H1 (cell line): ENCODE measurements at regions not wholly inside any gene's neighbourhood (a gene's known extent, or its start where the extent isn't known, plus 50 kb on each side); places are given as distances from the start of the nearest gene placed in this dataset.

Experiments
- CTCF ChIA-PET: fragments of 300-600 bp; sonication (Branson Sonifier 250); formaldehyde crosslinking; loops from one replicate; lab custom pipeline; 2021; ENCODE audit not compliant: partially characterized antibody; lab: Charles Lee
- POLR2A ChIA-PET: fragments of 300-600 bp; sonication (Branson Sonifier 250); formaldehyde crosslinking; loops from one replicate; lab custom pipeline; 2021; ENCODE audit warnings: inconsistent platforms; ENCODE audit not compliant: partially characterized antibody; lab: Charles Lee
- DNase-seq, 2 experiments: peaks; one replicate each; pipeline versions ENCODE4 v3.0.0 to v3.0.0-alpha.2; 2010 to 2022; ENCODE audit warnings: low spot score in 2 of 2, low read depth in 1 of 2, mixed read lengths in 1 of 2
- FAIRE-seq: peaks from 2 replicates; lab custom pipeline; 2011; peaks lifted over from hg19 to GRCh38; lab: Jason Lieb, UNC
- H2AFZ ChIP-seq: 2 replicates; pipeline ENCODE4 v1.8.1; 2012; ENCODE audit warnings: low read length, inconsistent platforms
- H2AK5ac ChIP-seq: 2 replicates; pipeline ENCODE4 v1.6.1; 2013; ENCODE audit warnings: low read depth, low read length
- H2BK120ac ChIP-seq: replicated peaks from 2 replicates; pipeline ENCODE3; 2013; ENCODE audit warnings: low read depth, low read length, inconsistent platforms
- H2BK12ac ChIP-seq: 2 replicates; pipeline ENCODE4 v1.6.1; 2013; ENCODE audit warnings: low read depth, low read length
- H2BK15ac ChIP-seq: 2 replicates; pipeline ENCODE4 v1.6.1; 2013; ENCODE audit warnings: low read length
- H2BK20ac ChIP-seq: 2 replicates; pipeline ENCODE4 v1.6.1; 2013; ENCODE audit warnings: low read length
- H2BK5ac ChIP-seq: 2 replicates; pipeline ENCODE4 v1.6.1; 2013; ENCODE audit warnings: low read depth, low read length
- H3K14ac ChIP-seq: 2 replicates; pipeline ENCODE4 v1.6.1; 2013; ENCODE audit warnings: inconsistent platforms; ENCODE audit not compliant: insufficient read length
- H3K18ac ChIP-seq: 2 replicates; pipeline ENCODE4 v1.6.1; 2013; ENCODE audit warnings: low read length; ENCODE audit errors: extremely low read depth
- H3K23ac ChIP-seq: 2 replicates; pipeline ENCODE4 v1.6.1; 2013; ENCODE audit warnings: inconsistent platforms; ENCODE audit not compliant: insufficient read length
- H3K23me2 ChIP-seq: 2 replicates; pipeline ENCODE4 v1.6.1; 2013; ENCODE audit warnings: low read depth, low read length
- H3K27ac ChIP-seq: 2 replicates; pipeline ENCODE4 v1.6.1; 2011; ENCODE audit warnings: low read depth, low read length, inconsistent platforms
- H3K27me3 ChIP-seq, 4 experiments: replicated peaks in 1 of 4; 1 replicate in 1 of 4; 2 replicates in 3 of 4; pipeline versions ENCODE4 v1.6.1 to v1.8.1; 2011 to 2013; ENCODE audit warnings: low read length in 3 of 4, mild to moderate bottlenecking in 3 of 4, inconsistent platforms in 2 of 4, mixed read lengths in 2 of 4, moderate library complexity in 1 of 4; ENCODE audit not compliant: control insufficient read depth in 3 of 4, insufficient read depth in 3 of 4; ENCODE audit errors: extremely low read depth in 1 of 4
- H3K36me3 ChIP-seq, 4 experiments: 2 replicates each; pipeline versions ENCODE4 v1.6.1 to v1.8.1; 2011 to 2013; ENCODE audit warnings: mild to moderate bottlenecking in 4 of 4, low read length in 3 of 4, moderate library complexity in 2 of 4, control low read depth in 1 of 4, inconsistent platforms in 1 of 4; ENCODE audit not compliant: insufficient read depth in 4 of 4, control insufficient read depth in 2 of 4
- H3K4ac ChIP-seq: replicated peaks from 2 replicates; pipeline ENCODE3; 2013; ENCODE audit warnings: low read length, low read depth, mixed read lengths, inconsistent platforms; ENCODE audit not compliant: insufficient read length
- H3K4me1 ChIP-seq, 4 experiments: replicated peaks in 1 of 4; 1 replicate in 1 of 4; 2 replicates in 3 of 4; pipeline versions ENCODE4 v1.6.1 to v1.8.1; 2011 to 2013; ENCODE audit warnings: low read length in 3 of 4, inconsistent platforms in 2 of 4, mixed read lengths in 1 of 4; ENCODE audit not compliant: insufficient read depth in 4 of 4, control insufficient read depth in 3 of 4
- H3K4me2 ChIP-seq, 2 experiments: 2 replicates each; pipeline versions ENCODE4 v1.6.1 to v1.8.1; 2011 to 2013; ENCODE audit warnings: low read depth in 2 of 2, low read length in 2 of 2, control low read depth in 1 of 2, inconsistent platforms in 1 of 2, mild to moderate bottlenecking in 1 of 2; ENCODE audit not compliant: insufficient read depth in 1 of 2
- H3K4me3 ChIP-seq, 4 experiments: fragments of 200-600, 300-600 bp in 1 of 4; sonication (generic), shearing (Covaris generic), sonication (Bioruptor Twin) in 1 of 4; 2 replicates each; pipeline versions ENCODE4 v1.5.1 to v1.8.1; 2011 to 2016; ENCODE audit warnings: low read length in 4 of 4, low read depth in 3 of 4, control low read depth in 2 of 4, inconsistent platforms in 2 of 4, mild to moderate bottlenecking in 2 of 4, mixed read lengths in 1 of 4, moderate library complexity in 1 of 4; ENCODE audit not compliant: insufficient read depth in 2 of 4; ENCODE audit errors: extremely low read depth in 1 of 4
- H3K56ac ChIP-seq: replicated peaks from 2 replicates; pipeline ENCODE3; 2013; ENCODE audit warnings: low read depth, mild to moderate bottlenecking, mixed read lengths, low read length, inconsistent platforms; ENCODE audit not compliant: insufficient read length
- H3K79me1 ChIP-seq: 2 replicates; pipeline ENCODE4 v1.6.1; 2013; ENCODE audit warnings: low read depth, low read length, control low read depth
- H3K79me2 ChIP-seq, 2 experiments: 2 replicates each; pipeline versions ENCODE4 v1.6.1 to v1.8.1; 2012 to 2013; ENCODE audit warnings: low read length in 2 of 2, mild to moderate bottlenecking in 2 of 2, inconsistent platforms in 1 of 2; ENCODE audit not compliant: insufficient read depth in 2 of 2, control insufficient read depth in 1 of 2
- H3K9ac ChIP-seq, 4 experiments: replicated peaks in 1 of 4; 1 replicate in 1 of 4; 2 replicates in 3 of 4; pipeline versions ENCODE4 v1.6.1 to v1.8.1; 2011 to 2013; ENCODE audit warnings: low read depth in 3 of 4, low read length in 3 of 4, control low read depth in 2 of 4, mild to moderate bottlenecking in 2 of 4, moderate library complexity in 2 of 4, inconsistent platforms in 1 of 4; ENCODE audit errors: extremely low read depth in 1 of 4
- H3K9me3 ChIP-seq, 2 experiments: 2 replicates each; pipeline versions ENCODE4 v1.6.1 to v1.8.1; 2012 to 2013; ENCODE audit warnings: mild to moderate bottlenecking in 2 of 2, moderate library complexity in 2 of 2, control low read depth in 1 of 2, inconsistent platforms in 1 of 2, low read depth in 1 of 2, low read length in 1 of 2, mixed read lengths in 1 of 2; ENCODE audit not compliant: insufficient read depth in 2 of 2
- H4K20me1 ChIP-seq, 2 experiments: replicated peaks in 1 of 2; 2 replicates each; pipeline versions ENCODE3 to v1.8.1; 2011 to 2013; ENCODE audit warnings: inconsistent platforms in 2 of 2, low read length in 2 of 2, mild to moderate bottlenecking in 1 of 2; ENCODE audit not compliant: insufficient read depth in 2 of 2, control insufficient read depth in 1 of 2
- H4K5ac ChIP-seq: 2 replicates; pipeline ENCODE4 v1.6.1; 2013; ENCODE audit warnings: low read length, low read depth, mixed read lengths, inconsistent platforms; ENCODE audit not compliant: insufficient read length
- H4K8ac ChIP-seq: 2 replicates; pipeline ENCODE4 v1.8.0; 2013; ENCODE audit warnings: mild to moderate bottlenecking, moderate library complexity, low read length, inconsistent platforms; ENCODE audit not compliant: insufficient read depth; ENCODE audit errors: extremely low read depth
- H4K91ac ChIP-seq: replicated peaks from 2 replicates; pipeline ENCODE3; 2013; ENCODE audit warnings: low read length, mixed read lengths, inconsistent platforms; ENCODE audit not compliant: insufficient read length
- BACH1 ChIP-seq: IDR thresholded peaks from 2 replicates; pipeline ENCODE4 v1.6.1; 2012; ENCODE audit warnings: low read length, improper control_type of control experiment
- FOSL1 ChIP-seq: IDR thresholded peaks from 2 replicates; pipeline ENCODE4 v1.6.1; 2011; ENCODE audit warnings: mild to moderate bottlenecking, low read depth, low read length, moderate library complexity; ENCODE audit not compliant: insufficient read depth
- HDAC2 ChIP-seq, 2 experiments: fragments of 300-600 bp in 1 of 2; sonication (generic) in 1 of 2; IDR thresholded peaks; 2 replicates each; pipeline ENCODE4 v1.6.1; 2011 to 2012; ENCODE audit warnings: low read depth in 2 of 2, low read length in 2 of 2, mild to moderate bottlenecking in 2 of 2, moderate library complexity in 2 of 2, borderline replicate concordance in 1 of 2, inconsistent platforms in 1 of 2
- HDAC6 ChIP-seq: IDR thresholded peaks from one replicate; pipeline ENCODE4 v1.7.1; 2012; ENCODE audit warnings: low read depth, mild to moderate bottlenecking, inconsistent platforms, low read length, moderate library complexity
- KDM5A ChIP-seq: fragments of 200-600 bp; IDR thresholded peaks from 2 replicates; pipeline ENCODE4 v1.7.1; 2012; ENCODE audit warnings: mild to moderate bottlenecking, low read length, inconsistent platforms, mixed read lengths
- RXRA ChIP-seq: IDR thresholded peaks from 2 replicates; pipeline ENCODE4 v1.6.1; 2011; ENCODE audit warnings: low read depth, mild to moderate bottlenecking, low read length, moderate library complexity; ENCODE audit not compliant: insufficient read depth
- SUZ12 ChIP-seq: fragments of 200-600 bp; sonication (generic); IDR thresholded peaks from 2 replicates; pipeline ENCODE4 v1.6.1; 2012; ENCODE audit warnings: mild to moderate bottlenecking, inconsistent platforms, low read length, moderate library complexity, mixed read lengths
- WGBS, 2 experiments: shearing (Covaris generic) in 1 of 2; methylation state at CpG; one replicate each; pipeline versions ENCODE4 v1.1.6 to v1.1.7; 2013 to 2015; ENCODE audit warnings: low lambda C conversion rate in 2 of 2, mixed read lengths in 2 of 2, inconsistent platforms in 1 of 2, low coverage in 1 of 2, missing lambda C conversion rate in 1 of 2; ENCODE audit not compliant: insufficient replicate concordance in 2 of 2, insufficient coverage in 1 of 2, insufficient read length in 1 of 2; ENCODE audit errors: extremely low coverage in 1 of 2, missing lambda C conversion rate in 1 of 2; 5-methylcytosine and 5-hydroxymethylcytosine counted together

DNA sequence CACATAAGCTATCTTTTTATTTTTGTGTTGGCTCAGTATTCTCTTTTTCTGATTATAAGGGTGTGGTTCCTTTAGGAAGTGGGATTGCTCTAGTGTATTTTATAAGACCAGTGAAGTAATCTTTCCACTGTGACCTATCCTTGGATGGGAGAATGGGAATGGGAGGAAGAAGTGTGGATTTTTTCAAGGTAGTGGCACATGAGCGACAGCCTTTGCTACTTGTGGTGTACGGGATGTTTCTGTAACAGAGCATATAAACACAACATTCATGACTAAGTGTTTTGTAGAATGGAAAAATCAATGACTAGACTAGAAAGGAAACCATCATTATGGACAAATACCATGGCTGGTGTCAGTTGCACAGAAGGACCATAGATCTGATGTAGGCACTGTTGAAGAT lies 209.6 kb downstream of the GIPC2 start:
- WGBS, 2 experiments: 80% methylated on average over 2 of the region's 2 CpGs; no CpG with 5 or more reads in 1 of the 2 experiments
- H2AFZ ChIP-seq: no peak overlapping the region
- H3K79me1 ChIP-seq: no peaks in the 10 kb centered on the region
- H3K36me3 ChIP-seq: no peaks in the 10 kb centered on the region
- DNase-seq (no peak), FAIRE-seq (peak; percentile 48)
- H2BK12ac ChIP-seq: no peak overlapping the region
- H3K4ac ChIP-seq: no peak overlapping the region
- CTCF ChIA-PET: interaction anchor here (0.6 to 1.6 kb wide), 2 partner anchors 31 to 113 kb away, joined by 3 to 4 read pairs; no protein-coding TSS in a partner anchor
- H2BK120ac ChIP-seq: no peak overlapping the region
- no peak overlapping the region for H3K27ac ChIP-seq
- no peak overlapping the region for H3K9ac ChIP-seq
- H2BK15ac ChIP-seq: no peak overlapping the region
- no peak overlapping the region for H4K91ac ChIP-seq
- TF ChIP-seq FOSL1 (no peak), BACH1 (no peak), SUZ12 (no peak), RXRA (no peak), HDAC6 (no peak), KDM5A (no peak), HDAC2 (IDR thresholded peaks at IDR 0.05; ENCODE audit: borderline replicate concordance in 1 of 2, low read depth in 2 of 2, low read length in 2 of 2) (no peak)
- no peak overlapping the region for H2BK20ac ChIP-seq
- H3K4me1 ChIP-seq: no peaks in the 10 kb centered on the region
- no peak overlapping the region for H3K56ac ChIP-seq
- H3K18ac ChIP-seq: no peak overlapping the region; the same call in 1 of the 2 replicates
- H3K23ac ChIP-seq: no peak overlapping the region
- no peaks in the 10 kb centered on the region for H3K9me3 ChIP-seq
- H4K8ac ChIP-seq: no peak overlapping the region
- H2AK5ac ChIP-seq: no peak overlapping the region
- H3K27me3 ChIP-seq: peaks cover 0 to 7% (median 0%) of the 10 kb centered on the region in 4 experiments; a peak in 1 of 7 replicates
- no peak overlapping the region for H4K5ac ChIP-seq
- no peak overlapping the region for H3K4me3 ChIP-seq
- H2BK5ac ChIP-seq: no peak overlapping the region
- no peaks in the 10 kb centered on the region for H4K20me1 ChIP-seq
- H3K14ac ChIP-seq: no peak overlapping the region
- H3K79me2 ChIP-seq: no peaks in the 10 kb centered on the region
- POLR2A ChIA-PET: no interaction called here
- no peak overlapping the region for H3K4me2 ChIP-seq
- peaks cover 3% of the 10 kb centered on the region; the same call in 1 of the 2 replicates for H3K23me2 ChIP-seq
